AG04450 (cell line): ENCODE measurements at regions not wholly inside any gene's neighbourhood (a gene's known extent, or its start where the extent isn't known, plus 50 kb on each side); places are given as distances from the start of the nearest gene placed in this dataset.

ENCODE experiments used
- CTCF ChIA-PET: fragments of 300-600, 350-600 bp; formaldehyde crosslinking; extraction: SDS; loops from one replicate; lab custom pipeline; 2022; ENCODE audit warnings: antibody characterized with exemption, inconsistent platforms; lab: Charles Lee
- POLR2A ChIA-PET: fragments of 350-600 bp; formaldehyde crosslinking; extraction: SDS; loops from one replicate; lab custom pipeline; 2021; ENCODE audit warnings: antibody characterized with exemption, inconsistent platforms; lab: Yijun Ruan, JAX
- DNase-seq: peaks from one replicate; pipeline ENCODE4 v3.0.0-alpha.2; 2011; ENCODE audit warnings: low read depth, low spot score
- H3K27ac ChIP-seq: one replicate; pipeline ENCODE4 v1.5.1; 2012; ENCODE audit warnings: low read depth, low read length, control low read depth
- H3K27me3 ChIP-seq: one replicate; pipeline ENCODE4 v1.6.0; 2012; ENCODE audit warnings: low read length; ENCODE audit not compliant: control insufficient read depth, insufficient read depth
- H3K4me3 ChIP-seq: 2 replicates; pipeline ENCODE4 v1.5.1; 2011; ENCODE audit warnings: mild to moderate bottlenecking, low read depth, low read length, control low read depth
- H3K9me3 ChIP-seq: 2 replicates; pipeline ENCODE4 v1.5.1; 2012; ENCODE audit warnings: low read length; ENCODE audit not compliant: control insufficient read depth, insufficient read depth
- TF ChIP-seq, protein P1 (sequence below): IDR thresholded peaks from 2 replicates; pipeline ENCODE4 v1.5.1; 2011; ENCODE audit warnings: low read depth, low read length, control low read depth, inconsistent platforms

DNA sequence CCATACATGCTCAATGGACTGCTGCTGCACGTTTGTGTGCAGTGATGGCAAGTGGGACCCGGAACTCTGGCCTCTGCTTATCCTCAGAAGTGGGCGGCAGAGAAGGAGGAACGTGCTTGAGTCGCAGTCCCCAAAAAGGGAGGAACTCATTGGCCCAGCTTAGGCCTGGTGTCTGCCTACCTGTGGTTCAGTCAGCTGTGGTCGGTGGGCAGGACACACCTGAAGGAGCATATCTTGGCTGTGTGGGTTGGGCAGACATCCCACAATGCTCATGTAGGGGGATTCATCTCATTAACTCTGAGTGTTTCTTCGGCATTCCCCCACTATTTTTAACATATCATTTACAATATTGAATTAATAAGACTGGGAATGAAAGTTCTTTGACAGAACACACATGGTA lies 122.9 kb upstream of the IL12B start:
- H3K27ac ChIP-seq: no peak overlapping the region
- TF ChIP-seq, protein P1, sequence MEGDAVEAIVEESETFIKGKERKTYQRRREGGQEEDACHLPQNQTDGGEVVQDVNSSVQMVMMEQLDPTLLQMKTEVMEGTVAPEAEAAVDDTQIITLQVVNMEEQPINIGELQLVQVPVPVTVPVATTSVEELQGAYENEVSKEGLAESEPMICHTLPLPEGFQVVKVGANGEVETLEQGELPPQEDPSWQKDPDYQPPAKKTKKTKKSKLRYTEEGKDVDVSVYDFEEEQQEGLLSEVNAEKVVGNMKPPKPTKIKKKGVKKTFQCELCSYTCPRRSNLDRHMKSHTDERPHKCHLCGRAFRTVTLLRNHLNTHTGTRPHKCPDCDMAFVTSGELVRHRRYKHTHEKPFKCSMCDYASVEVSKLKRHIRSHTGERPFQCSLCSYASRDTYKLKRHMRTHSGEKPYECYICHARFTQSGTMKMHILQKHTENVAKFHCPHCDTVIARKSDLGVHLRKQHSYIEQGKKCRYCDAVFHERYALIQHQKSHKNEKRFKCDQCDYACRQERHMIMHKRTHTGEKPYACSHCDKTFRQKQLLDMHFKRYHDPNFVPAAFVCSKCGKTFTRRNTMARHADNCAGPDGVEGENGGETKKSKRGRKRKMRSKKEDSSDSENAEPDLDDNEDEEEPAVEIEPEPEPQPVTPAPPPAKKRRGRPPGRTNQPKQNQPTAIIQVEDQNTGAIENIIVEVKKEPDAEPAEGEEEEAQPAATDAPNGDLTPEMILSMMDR: no peak
- H3K9me3 ChIP-seq: no peaks in the 10 kb centered on the region
- CTCF ChIA-PET: interaction anchor here (0.6 to 1.8 kb wide), 3 partner anchors 8 to 534 kb away, joined by 3 to 9 read pairs (median 4); no protein-coding TSS in a partner anchor
- H3K27me3 ChIP-seq: peaks cover 2% of the 10 kb centered on the region
- DNase-seq: no peak
- no peak overlapping the region for H3K4me3 ChIP-seq
- POLR2A ChIA-PET: no interaction called here

DNA sequence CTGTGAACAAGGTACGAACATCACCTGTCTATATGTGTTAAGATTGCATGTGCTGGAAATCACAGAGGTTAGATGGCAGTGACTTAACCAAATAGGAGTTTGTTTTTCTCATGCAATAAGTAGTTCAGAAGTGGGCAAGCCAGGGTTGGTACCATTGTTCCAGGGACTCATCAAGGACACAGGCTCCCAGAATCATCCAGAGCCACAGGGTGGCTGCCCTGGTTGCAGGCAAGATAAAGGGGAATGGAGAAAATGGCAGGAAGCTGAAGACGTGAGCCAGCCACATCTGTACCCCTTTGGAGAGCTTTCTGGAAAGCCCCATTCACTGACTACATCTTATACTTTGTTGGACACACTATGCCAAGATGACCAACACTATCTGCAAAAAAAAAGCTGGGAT lies 126.0 kb upstream of the IL12B start:
- no peaks in the 10 kb centered on the region for H3K9me3 ChIP-seq
- no peak overlapping the region for H3K4me3 ChIP-seq
- TF ChIP-seq, protein P1: no peak
- H3K27ac ChIP-seq: no peak overlapping the region
- POLR2A ChIA-PET: no interaction called here
- H3K27me3 ChIP-seq: peaks cover 2% of the 10 kb centered on the region
- CTCF ChIA-PET: no interaction called here
- no peak for DNase-seq

GRCh38 chr5:159456722-159457465 lies 126.6 kb upstream of the IL12B start:
- no peak for DNase-seq
- Histone ChIP-seq H3K9me3 (no peaks in the 10 kb centered on the region), H3K27ac (no peak overlapping the region), H3K4me3 (no peak overlapping the region), H3K27me3 (peaks cover 2% of the 10 kb centered on the region)
- TF ChIP-seq, protein P1: no peak
- CTCF ChIA-PET: no interaction called here
- POLR2A ChIA-PET: no interaction called here

DNA sequence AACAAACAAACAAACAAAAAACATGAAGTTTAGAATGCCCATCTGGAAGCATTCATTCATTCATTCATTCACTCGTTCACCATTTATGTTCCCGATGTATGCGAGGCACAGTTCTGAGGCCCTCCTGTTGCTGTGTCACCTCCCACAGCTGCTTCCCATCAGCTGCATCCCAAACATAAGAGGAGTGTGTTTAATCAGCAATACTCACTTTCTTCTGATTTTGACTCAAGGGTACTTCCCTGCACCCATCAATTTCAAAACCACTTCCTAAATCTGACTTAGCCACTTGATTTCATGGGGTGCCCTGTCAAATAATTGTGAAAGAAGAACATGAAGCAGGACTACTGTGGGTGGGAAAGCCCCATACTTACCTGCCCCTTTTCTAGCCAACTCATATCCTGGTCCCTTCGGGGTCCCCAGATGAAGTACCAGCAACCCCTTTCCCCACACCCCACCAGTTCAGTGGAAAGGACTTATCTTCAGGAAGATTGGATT lies 128.0 kb upstream of the IL12B start:
- DNase-seq: no peak
- CTCF ChIA-PET: interaction anchor here (0.5 to 1.2 kb wide), 2 partner anchors 13 to 58 kb away, joined by 3 read pairs; no protein-coding TSS in a partner anchor

DNA sequence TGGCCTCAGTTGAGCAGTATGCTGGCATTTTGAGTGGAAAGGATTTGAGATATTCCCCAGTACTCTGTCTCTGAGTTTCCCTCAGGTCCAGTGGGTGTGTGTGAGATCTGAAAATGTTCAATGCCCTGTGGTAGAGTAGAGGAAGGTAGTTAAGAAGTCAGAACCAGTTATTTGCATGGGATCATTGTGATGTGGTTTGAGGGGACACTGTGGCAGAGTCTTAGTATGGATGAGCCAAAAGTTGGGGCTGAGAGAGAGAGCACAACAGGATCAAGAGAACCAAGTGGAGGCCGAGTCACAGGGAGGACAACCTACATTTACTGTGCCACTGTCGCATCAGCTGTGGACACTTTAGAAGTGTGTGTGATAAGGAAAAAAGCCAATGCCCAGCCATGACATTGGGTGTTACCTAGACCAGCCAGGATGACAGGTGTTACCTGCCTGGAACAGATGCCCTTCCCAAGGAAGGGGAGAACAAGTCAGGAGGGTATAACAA lies 128.9 kb upstream of the IL12B start:
- CTCF ChIA-PET: interaction anchor here (1.2 kb wide), 1 partner anchor 14 kb away, joined by 3 read pairs; no protein-coding TSS in a partner anchor

More for the DNA sequence above, 128.0 kb upstream of the IL12B start:
- POLR2A ChIA-PET: no interaction called here
- Histone ChIP-seq H3K27me3 (peaks cover 2% of the 10 kb centered on the region), H3K4me3 (no peak overlapping the region), H3K27ac (no peak overlapping the region), H3K9me3 (no peaks in the 10 kb centered on the region)
- TF ChIP-seq, protein P1: no peak

More for the DNA sequence above, 128.9 kb upstream of the IL12B start:
- POLR2A ChIA-PET: no interaction called here
- Histone ChIP-seq H3K27me3 (peaks cover 2% of the 10 kb centered on the region), H3K27ac (no peak overlapping the region), H3K9me3 (no peaks in the 10 kb centered on the region), H3K4me3 (no peak overlapping the region)
- TF ChIP-seq, protein P1: no peak
- DNase-seq: no peak
